HEK293 (cell line): ENCODE measurements at regions not wholly inside any gene's neighbourhood (a gene's known extent, or its start where the extent isn't known, plus 50 kb on each side); places are given as distances from the start of the nearest gene placed in this dataset.

Source experiments
- ATF2 ChIP-seq: fragments of 450-650 bp; formaldehyde crosslinking; IDR thresholded peaks from 2 replicates; pipeline ENCODE4 v1.5.1; 2016; ENCODE audit warnings: missing biosample characterization, missing genetic modification characterization, low read depth
- BCL11A ChIP-seq: fragments of 450-650 bp; formaldehyde crosslinking; IDR thresholded peaks from 2 replicates; pipeline ENCODE4 v1.5.1; 2016; ENCODE audit warnings: low read depth, missing biosample characterization, missing genetic modification characterization
- CTCF ChIP-seq: fragments of 450-650 bp; formaldehyde crosslinking; IDR thresholded peaks from 2 replicates; pipeline ENCODE4 v1.5.1; 2016; ENCODE audit warnings: missing biosample characterization, missing genetic modification characterization
- HOXA7 ChIP-seq: sonication (generic); formaldehyde crosslinking; IDR thresholded peaks from 2 replicates; pipeline ENCODE4 v1.8.1; 2022; ENCODE audit warnings: missing genetic modification reagents, borderline replicate concordance
- HOXC10 ChIP-seq: sonication (generic); formaldehyde crosslinking; IDR thresholded peaks from 2 replicates; pipeline ENCODE4 v1.8.1; 2023; ENCODE audit warnings: mild to moderate bottlenecking, missing genetic modification reagents
- PRDM10 ChIP-seq: fragments of 450-650 bp; formaldehyde crosslinking; IDR thresholded peaks from 2 replicates; pipeline ENCODE4 v1.5.1; 2016; ENCODE audit warnings: missing biosample characterization, missing genetic modification characterization
- REST ChIP-seq: fragments of 450-650 bp; formaldehyde crosslinking; IDR thresholded peaks from 2 replicates; pipeline ENCODE4 v1.5.1; 2016; ENCODE audit warnings: missing biosample characterization, missing genetic modification characterization
- YY1 ChIP-seq: fragments of 450-650 bp; formaldehyde crosslinking; IDR thresholded peaks from 2 replicates; pipeline ENCODE4 v1.5.1; 2018; ENCODE audit warnings: missing biosample characterization, missing genetic modification characterization
- ZBTB1 ChIP-seq: fragments of 450-650 bp; formaldehyde crosslinking; IDR thresholded peaks from 2 replicates; pipeline ENCODE4 v1.5.1; 2016; ENCODE audit warnings: missing biosample characterization, missing genetic modification characterization
- ZBTB49 ChIP-seq: fragments of 450-650 bp; formaldehyde crosslinking; IDR thresholded peaks from 2 replicates; pipeline ENCODE4 v1.5.1; 2016; ENCODE audit warnings: missing biosample characterization, missing genetic modification characterization, low read depth
- ZNF184 ChIP-seq: fragments of 450-650 bp; IDR thresholded peaks from 2 replicates; pipeline ENCODE4 v1.5.1; 2018; ENCODE audit warnings: missing biosample characterization, mild to moderate bottlenecking, missing genetic modification characterization
- ZNF280D ChIP-seq: fragments of 450-650 bp; formaldehyde crosslinking; IDR thresholded peaks from 2 replicates; pipeline ENCODE4 v1.5.1; 2016; ENCODE audit warnings: missing biosample characterization, missing genetic modification characterization
- ZNF324 ChIP-seq: fragments of 450-650 bp; formaldehyde crosslinking; IDR thresholded peaks from 2 replicates; pipeline ENCODE4 v1.5.1; 2016; ENCODE audit warnings: missing biosample characterization, missing genetic modification characterization
- ZNF785 ChIP-seq: fragments of 450-650 bp; formaldehyde crosslinking; IDR thresholded peaks from 2 replicates; pipeline ENCODE4 v1.5.1; 2016; ENCODE audit warnings: missing biosample characterization, missing genetic modification characterization

GRCh38 chr14:71362282-71362681 is 455.0 kb downstream of the PCNX1 start:
- TF ChIP-seq ZBTB49 (no peak), HOXC10 (no peak), ZNF785 (no peak), CTCF (tag by site-specific recombination) (no peak), PRDM10 (no peak), REST (tag by site-specific recombination) (no peak), ZNF324 (tag by site-specific recombination) (no peak), YY1 (tag by site-specific recombination) (no peak), ZBTB1 (tag by site-specific recombination) (no peak), HOXA7 (CRISPR knock-in tag) (no peak), ZNF280D (tag by site-specific recombination) (no peak), BCL11A (no peak), ATF2 (no peak), ZNF184 (no peak)
